GM12892 (cell line): ENCODE measurements at regions not wholly inside any gene's neighbourhood (a gene's known extent, or its start where the extent isn't known, plus 50 kb on each side); places are given as distances from the start of the nearest gene placed in this dataset.

Experiments used
- POLR2A ChIP-seq: IDR thresholded peaks from 2 replicates; pipeline ENCODE4 v1.6.1; 2011; ENCODE audit warnings: low read depth, low read length, control low read depth
- POLR2AphosphoS5 ChIP-seq: IDR thresholded peaks from 2 replicates; pipeline ENCODE4 v1.6.1; 2011; ENCODE audit warnings: low read depth, low read length, control low read depth
- TAF1 ChIP-seq: IDR thresholded peaks from 2 replicates; pipeline ENCODE4 v1.6.1; 2011; ENCODE audit warnings: low read depth, mild to moderate bottlenecking, control low read depth, low read length, borderline replicate concordance

- no peak for TF ChIP-seq POLR2A
- no peak for TF ChIP-seq POLR2AphosphoS5
- TF ChIP-seq TAF1 = no peak
Observed at GRCh38 chr5:29924107-29924506, 1269.4 kb upstream of the CDH6 start.
